ENCODE measurements at regions not wholly inside any gene's neighbourhood (a gene's known extent, or its start where the extent isn't known, plus 50 kb on each side); places are given as distances from the start of the nearest gene placed in this dataset.

DNA sequence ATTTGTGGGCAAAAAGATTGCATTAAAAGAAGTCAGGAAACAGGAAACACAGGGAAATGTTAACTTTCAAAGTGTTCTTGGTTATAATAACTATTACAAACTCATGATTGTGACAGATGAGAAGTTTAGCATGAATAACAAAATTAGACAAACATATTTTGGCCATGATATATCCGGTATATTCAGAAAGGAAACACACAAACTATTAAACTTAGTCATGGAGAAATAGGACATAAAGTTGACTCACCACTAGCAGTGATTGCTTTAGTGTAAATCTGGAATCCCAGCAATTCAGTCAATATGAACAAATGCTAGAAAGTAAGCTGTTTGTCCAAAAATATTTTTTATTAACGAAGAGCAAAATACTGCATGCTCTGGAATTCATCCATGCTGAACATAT is 1299.9 kb downstream of the C4orf33 start:
- H3K27ac Mint-ChIP-seq = no peak overlapping the region
- no peaks in the 10 kb centered on the region for H3K27me3 Mint-ChIP-seq (ENCODE audit: low read depth in 3 of 3)
- no peaks in the 10 kb centered on the region for H3K27me3 ChIP-seq (ENCODE audit: control insufficient read depth in 2 of 2, insufficient read depth in 2 of 2, low read length in 2 of 2)
- no peak overlapping the region for H3K4me3 Mint-ChIP-seq
- H3K36me3 ChIP-seq (replicated peaks in 1 of 2; ENCODE audit: control insufficient read depth in 1 of 2, insufficient read depth in 2 of 2, low read length in 2 of 2) = no peaks in the 10 kb centered on the region
- no peak overlapping the region for H3K4me2 ChIP-seq (replicated peaks; ENCODE audit: extremely low read depth, low read length, poor library complexity, severe bottlenecking)
- H3K9me3 Mint-ChIP-seq = peaks cover 0 to 2% (median 0%) of the 10 kb centered on the region in 7 donors
- no peaks in the 10 kb centered on the region for H4K20me1 ChIP-seq (ENCODE audit: insufficient read depth, low read length)
- no peaks in the 10 kb centered on the region for H3K9me3 ChIP-seq (replicated peaks in 1 of 2; ENCODE audit: control insufficient read depth in 1 of 2, insufficient read depth in 1 of 2, low read length in 2 of 2)
- TF ChIP-seq, protein P1, sequence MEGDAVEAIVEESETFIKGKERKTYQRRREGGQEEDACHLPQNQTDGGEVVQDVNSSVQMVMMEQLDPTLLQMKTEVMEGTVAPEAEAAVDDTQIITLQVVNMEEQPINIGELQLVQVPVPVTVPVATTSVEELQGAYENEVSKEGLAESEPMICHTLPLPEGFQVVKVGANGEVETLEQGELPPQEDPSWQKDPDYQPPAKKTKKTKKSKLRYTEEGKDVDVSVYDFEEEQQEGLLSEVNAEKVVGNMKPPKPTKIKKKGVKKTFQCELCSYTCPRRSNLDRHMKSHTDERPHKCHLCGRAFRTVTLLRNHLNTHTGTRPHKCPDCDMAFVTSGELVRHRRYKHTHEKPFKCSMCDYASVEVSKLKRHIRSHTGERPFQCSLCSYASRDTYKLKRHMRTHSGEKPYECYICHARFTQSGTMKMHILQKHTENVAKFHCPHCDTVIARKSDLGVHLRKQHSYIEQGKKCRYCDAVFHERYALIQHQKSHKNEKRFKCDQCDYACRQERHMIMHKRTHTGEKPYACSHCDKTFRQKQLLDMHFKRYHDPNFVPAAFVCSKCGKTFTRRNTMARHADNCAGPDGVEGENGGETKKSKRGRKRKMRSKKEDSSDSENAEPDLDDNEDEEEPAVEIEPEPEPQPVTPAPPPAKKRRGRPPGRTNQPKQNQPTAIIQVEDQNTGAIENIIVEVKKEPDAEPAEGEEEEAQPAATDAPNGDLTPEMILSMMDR (IDR thresholded peaks at IDR 0.05) = no peak
- H3K36me3 Mint-ChIP-seq = no peaks in the 10 kb centered on the region
- DNase-seq = no peak
- H3K9ac ChIP-seq (ENCODE audit: insufficient read depth, low read length, poor library complexity, severe bottlenecking) = no peak overlapping the region
- no peaks in the 10 kb centered on the region for H3K4me1 Mint-ChIP-seq
- WGBS (ENCODE audit: insufficient coverage) = no CpG with 5 or more reads among the region's 2 CpGs
- no peaks in the 10 kb centered on the region for H3K4me1 ChIP-seq (ENCODE audit: control insufficient read depth in 1 of 2, insufficient read depth in 2 of 2, low read length in 2 of 2)
- H2AFZ ChIP-seq (ENCODE audit: insufficient read depth, low read depth, low read length, poor library complexity, severe bottlenecking) = no peak overlapping the region
- H3K79me2 ChIP-seq (ENCODE audit: insufficient read depth, low read length) = no peaks in the 10 kb centered on the region
- intact Hi-C loops (cut with micrococcal nuclease) = no loop called here
- H3K4me3 ChIP-seq (replicated peaks in 1 of 3; ENCODE audit: low read depth in 2 of 3, low read length in 3 of 3) = no peak overlapping the region
- H3K27ac ChIP-seq (ENCODE audit: low read depth in 1 of 2, low read length in 2 of 2) = no peak overlapping the region

DNA sequence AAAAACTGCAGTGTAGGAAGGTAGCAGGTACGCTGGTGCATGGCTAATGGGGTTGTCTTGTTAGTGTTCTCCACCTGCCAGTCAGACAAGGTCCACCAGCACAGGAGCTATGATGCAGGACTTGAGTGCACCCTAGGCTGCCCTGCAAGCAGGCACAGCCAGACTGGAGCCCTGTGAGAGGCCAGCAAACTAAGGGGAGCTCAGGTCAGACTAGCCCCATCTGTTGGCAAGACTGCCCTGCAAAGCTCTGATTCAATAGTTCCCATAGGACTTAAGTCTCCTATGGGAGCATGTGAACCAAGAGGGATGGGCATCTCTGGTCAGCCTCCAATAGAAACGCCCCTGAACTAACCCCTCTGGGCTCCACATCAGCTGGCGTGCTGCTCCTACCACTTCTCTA is 1307.3 kb downstream of the C4orf33 start:
- Mint-ChIP-seq H3K9me3 (peaks cover 0 to 8% (median 2%) of the 10 kb centered on the region in 7 donors), H3K4me1 (no peaks in the 10 kb centered on the region), H3K4me3 (no peak overlapping the region), H3K36me3 (no peaks in the 10 kb centered on the region), H3K27ac (no peak overlapping the region), H3K27me3 (ENCODE audit: low read depth in 3 of 3) (peaks cover 0 to 2% (median 0%) of the 10 kb centered on the region in 3 donors)
- intact Hi-C loops (cut with micrococcal nuclease) = no loop called here
- TF ChIP-seq, protein P1 (IDR thresholded peaks at IDR 0.05) = no peak
- no peak for DNase-seq
- Histone ChIP-seq H3K36me3 (replicated peaks in 1 of 2; ENCODE audit: control insufficient read depth in 1 of 2, insufficient read depth in 2 of 2, low read length in 2 of 2) (no peaks in the 10 kb centered on the region), H3K9ac (ENCODE audit: insufficient read depth, low read length, poor library complexity, severe bottlenecking) (no peak overlapping the region), H3K9me3 (replicated peaks in 1 of 2; ENCODE audit: control insufficient read depth in 1 of 2, insufficient read depth in 1 of 2, low read length in 2 of 2) (peaks cover 0 to 4% of the 10 kb centered on the region in 2 donors), H3K4me1 (ENCODE audit: control insufficient read depth in 1 of 2, insufficient read depth in 2 of 2, low read length in 2 of 2) (no peaks in the 10 kb centered on the region), H3K79me2 (ENCODE audit: insufficient read depth, low read length) (no peaks in the 10 kb centered on the region), H3K4me2 (replicated peaks; ENCODE audit: extremely low read depth, low read length, poor library complexity, severe bottlenecking) (no peak overlapping the region), H3K4me3 (replicated peaks in 1 of 3; ENCODE audit: low read depth in 2 of 3, low read length in 3 of 3) (no peak overlapping the region), H3K27ac (ENCODE audit: low read depth in 1 of 2, low read length in 2 of 2) (no peak overlapping the region), H2AFZ (ENCODE audit: insufficient read depth, low read depth, low read length, poor library complexity, severe bottlenecking) (no peak overlapping the region), H4K20me1 (ENCODE audit: insufficient read depth, low read length) (no peaks in the 10 kb centered on the region), H3K27me3 (ENCODE audit: control insufficient read depth in 2 of 2, insufficient read depth in 2 of 2, low read length in 2 of 2) (no peaks in the 10 kb centered on the region)
- 90% methylated on average over 2 of the region's 3 CpGs for WGBS (ENCODE audit: insufficient coverage)
